Activated CD4-positive, CD25-positive, alpha-beta regulatory T cell treated with anti-CD3 and anti-CD28 coated beads, Interleukin-2, amount 50 U/mL, for 24 hours (primary cell): ENCODE measurements at regions not wholly inside any gene's neighbourhood (a gene's known extent, or its start where the extent isn't known, plus 50 kb on each side); places are given as distances from the start of the nearest gene placed in this dataset.

Experiments
- ATAC-seq, 2 donors: fragments of 150-1000 bp; cut with Tn5 transposase; one replicate each; pipeline ENCODE4 v1.10.0; 2021; ENCODE audit warnings: mild to moderate bottlenecking in 1 of 2, moderate library complexity in 1 of 2

DNA sequence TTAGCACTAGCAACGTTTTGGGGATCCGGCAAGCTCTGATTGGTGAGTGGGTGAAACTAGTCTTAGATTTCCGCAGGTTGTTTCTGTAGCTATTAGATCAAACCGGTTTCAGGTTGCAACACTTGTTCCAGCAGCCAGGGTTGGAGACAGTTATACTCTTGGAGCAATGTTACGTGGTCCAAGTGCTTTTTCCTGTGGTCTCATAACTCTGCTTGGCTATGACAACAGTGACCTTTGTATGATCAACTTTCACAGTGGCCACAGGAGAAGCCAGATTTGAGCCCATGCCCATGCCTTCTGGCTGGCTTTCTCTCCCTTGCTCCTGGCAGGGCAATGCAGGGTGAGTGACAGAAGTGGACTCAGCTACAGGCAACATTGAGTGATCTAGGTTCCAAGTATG is 84.5 kb upstream of the TAF1B start:
- no peak for ATAC-seq

DNA sequence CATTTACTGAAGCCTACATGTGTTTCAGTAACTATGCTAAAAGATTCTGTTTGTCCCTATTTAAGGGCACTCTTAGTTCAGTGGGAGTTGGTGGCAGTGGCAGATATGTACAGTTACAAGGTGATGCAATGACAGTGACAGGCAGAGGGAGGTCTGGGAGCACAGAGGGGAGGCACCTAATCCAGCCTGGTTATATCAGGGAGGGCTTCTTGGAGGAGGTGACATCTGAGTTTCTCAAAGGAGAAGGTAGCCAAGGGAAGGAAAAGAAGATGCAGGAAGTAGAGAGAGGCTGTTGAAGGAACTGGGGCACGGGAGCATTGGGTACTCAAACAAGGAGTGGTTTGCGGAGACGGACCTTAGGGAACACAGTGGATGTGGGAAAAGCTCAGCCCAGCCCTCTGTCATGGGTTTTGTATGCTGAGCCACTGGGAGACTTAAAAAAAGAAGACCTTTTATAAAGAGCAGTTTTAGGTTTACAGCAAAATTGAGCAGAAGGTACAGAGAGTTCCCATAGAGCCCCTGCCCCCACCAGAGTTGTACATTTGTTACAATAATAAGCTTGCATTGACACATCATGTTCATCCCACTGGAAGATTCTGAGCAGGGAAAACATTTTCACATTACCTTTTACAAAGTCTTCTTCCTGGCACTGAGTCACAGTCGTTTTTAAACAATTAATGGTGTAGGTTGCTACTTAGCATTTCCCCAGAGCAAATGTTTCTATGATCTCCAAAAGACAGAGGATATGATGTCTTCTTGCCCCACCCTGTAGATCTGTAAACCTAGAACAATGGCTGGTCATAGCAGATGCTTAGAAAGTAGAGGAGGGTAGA is 83.0 kb upstream of the TAF1B start:
- ATAC-seq: no peak

DNA sequence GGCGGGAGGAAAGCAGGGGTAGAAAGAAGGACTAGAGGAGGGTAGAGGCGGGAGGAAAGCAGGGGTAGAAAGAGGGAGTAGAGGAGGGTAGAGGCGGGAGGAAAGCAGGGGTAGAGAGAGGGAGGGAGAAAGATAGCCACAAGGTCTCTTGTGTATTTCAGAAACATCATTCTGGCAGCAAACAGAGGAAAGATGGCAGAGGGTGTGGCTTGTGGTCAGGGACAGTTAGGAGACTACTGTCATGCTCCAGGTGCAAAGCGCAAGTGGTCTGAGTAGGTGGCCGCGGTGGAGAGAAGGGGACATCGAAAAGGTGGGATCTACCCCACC is 82.4 kb upstream of the TAF1B start:
- ATAC-seq: no peak

DNA sequence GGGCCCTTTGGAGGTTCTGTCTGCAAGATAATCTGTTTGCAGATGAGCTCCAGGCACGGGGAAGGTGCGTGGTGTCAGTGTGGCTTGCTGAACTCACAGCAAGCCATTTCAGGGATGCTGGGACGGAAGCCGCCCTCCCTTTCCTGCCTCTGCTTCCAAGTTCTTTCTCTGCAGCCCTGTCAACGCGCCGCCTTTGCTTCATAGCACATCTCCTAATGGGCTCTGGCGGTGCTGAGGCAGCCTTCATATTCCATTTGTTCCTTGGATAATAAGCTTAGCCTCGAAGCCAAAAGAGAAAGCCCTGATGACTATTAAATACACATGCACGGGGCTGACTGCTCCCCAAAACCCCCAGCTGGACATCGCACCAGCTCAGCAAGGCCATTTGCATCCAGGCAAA is 81.7 kb upstream of the TAF1B start:
- no peak for ATAC-seq

DNA sequence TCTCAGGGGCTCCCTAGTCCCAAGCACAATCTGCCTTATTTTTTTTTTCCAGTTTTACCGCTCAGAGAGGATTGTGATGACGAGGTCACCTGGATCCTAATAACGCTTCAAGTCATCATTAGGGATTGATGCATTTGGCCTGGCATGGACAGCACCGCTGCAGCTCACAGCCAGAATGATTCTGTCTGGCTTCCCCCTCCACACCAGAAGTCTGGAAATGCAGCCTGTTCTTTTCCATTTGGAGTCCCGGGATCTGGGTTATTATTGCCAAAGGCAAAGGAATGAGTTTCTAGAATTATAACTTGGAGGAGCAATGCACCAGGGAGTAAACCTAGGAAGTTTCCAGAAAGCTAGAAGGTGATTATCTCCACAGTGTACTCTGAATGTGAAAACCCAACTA is 81.1 kb upstream of the TAF1B start:
- ATAC-seq: no peak

DNA sequence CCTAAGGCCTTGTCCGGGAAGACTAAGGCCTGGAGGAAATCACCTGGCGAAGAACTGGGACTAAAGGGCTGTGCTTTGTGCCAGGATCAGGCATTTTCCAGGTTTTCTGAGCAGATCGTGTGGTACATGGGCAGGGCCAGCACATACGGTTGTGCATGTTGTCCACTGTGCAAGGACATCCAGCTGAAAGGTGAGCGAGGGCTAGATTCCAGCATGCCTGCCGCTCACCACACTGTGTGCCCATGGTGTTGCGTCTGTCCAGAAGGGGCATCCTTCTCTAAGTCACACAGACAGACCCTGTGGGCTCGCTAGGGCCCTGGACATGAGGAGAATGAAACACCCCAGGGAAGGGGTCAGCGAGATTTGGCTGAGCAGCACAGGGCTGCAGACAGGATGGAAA is 80.3 kb upstream of the TAF1B start:
- ATAC-seq: no peak

DNA sequence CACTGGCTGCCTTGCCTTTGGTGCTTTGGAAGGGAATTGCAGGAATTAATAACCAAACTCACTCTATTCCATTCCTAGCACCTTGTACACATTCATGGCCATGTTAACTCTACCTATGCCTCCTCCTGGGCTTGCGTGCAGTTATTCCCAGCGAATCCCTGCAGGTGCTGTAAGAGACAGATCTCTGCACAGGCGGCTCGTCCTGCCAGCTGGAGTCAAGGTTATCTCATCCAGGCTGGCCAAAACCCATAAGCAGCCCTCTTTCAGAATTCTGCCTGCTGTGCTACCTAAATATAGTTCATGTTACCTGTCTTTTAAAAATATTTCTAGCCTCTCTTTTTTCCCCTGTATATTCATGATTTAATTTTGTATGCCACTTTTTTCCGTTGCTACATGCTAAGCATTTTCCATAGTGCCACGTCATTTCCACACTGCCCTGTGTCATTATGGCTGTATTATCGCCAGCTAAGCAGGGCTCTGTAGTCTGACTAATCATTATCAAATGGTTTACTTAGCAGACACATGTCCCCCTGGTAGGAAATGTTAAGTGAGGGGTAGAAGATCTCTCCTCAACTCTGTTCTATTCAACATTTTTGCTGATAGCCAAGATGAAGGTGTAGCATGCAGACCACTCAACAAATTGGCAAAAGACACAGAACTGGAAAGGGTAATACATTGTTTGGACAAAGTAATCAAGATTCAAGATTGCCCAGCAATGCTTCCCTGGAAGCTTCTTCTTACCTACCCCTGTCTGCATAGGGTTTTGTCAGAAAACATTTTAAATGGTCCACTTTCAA is 79.7 kb upstream of the TAF1B start:
- ATAC-seq: peak; percentile 84 to 93

DNA sequence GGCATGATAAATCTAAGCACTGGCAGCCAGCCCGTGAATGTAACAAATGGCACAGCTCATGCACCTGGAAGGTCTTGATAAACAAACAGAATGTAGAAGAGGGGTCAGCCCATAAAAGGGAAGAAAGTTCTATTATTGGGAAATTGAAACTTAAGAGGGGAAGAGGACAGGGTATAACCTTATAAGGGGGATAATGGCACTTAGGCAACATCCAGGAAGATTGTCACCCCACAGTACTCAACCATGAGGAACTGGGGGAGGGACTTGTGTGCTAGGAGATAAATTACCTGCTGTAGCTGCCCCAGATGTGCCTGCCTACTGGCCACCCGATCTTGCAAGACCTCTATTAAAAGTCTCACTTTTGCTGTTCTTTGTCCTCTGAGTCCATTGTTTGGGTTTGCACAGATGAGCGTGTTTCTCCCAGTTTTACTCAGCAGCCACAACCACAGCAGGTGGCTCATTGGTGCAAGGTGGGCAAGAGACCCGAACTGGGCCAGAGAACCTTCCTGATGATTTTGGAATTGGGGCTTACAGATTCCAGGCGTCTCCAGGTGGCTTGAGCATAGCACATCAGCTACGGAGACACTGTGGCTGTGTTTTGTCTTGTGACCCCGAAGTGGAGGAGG is 79.0 kb upstream of the TAF1B start:
- no peak for ATAC-seq

DNA sequence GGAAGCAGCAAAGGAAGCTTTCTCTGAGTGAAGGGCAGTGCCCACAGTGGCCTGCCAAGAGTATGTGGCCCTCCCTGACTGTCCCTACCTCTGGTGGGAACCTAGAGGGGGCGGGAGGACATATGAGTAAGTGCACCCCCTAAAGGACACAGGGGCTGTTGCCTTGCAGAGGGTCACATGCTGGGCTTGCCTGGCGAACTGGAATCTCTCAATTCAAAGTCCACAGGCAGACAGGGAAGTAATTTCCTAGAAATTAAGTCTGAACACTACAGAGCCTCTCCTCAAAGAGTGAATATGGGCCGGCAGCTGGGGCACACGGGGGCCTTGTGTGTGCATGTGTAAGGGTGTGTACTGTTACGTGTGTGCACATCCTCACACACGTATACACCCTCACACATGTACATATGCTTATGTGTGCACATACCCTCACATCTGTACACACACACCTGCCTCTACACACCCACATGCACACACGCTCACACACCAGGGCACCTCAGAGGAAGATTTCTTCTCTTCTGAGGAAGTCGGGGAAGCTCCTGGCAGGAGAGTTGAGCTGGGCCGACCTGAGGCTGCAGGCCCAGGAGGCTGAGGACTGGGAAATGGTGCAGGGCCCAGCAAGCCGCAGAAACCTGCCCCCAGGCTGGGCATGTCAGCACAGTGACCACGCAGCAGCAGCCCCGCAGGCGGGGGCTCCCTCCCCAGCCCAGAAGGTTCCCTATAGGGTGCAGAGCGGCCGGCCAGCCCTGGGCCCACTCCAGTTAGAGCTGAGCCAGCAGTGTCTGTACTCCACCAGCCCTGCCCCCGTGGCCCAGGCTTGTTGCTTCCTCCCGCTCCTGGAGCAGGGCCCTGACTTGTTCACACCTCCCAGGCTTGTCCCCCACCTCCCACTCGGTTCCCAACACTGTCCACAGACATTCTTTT is 77.4 kb upstream of the TAF1B start:
- ATAC-seq: no peak

DNA sequence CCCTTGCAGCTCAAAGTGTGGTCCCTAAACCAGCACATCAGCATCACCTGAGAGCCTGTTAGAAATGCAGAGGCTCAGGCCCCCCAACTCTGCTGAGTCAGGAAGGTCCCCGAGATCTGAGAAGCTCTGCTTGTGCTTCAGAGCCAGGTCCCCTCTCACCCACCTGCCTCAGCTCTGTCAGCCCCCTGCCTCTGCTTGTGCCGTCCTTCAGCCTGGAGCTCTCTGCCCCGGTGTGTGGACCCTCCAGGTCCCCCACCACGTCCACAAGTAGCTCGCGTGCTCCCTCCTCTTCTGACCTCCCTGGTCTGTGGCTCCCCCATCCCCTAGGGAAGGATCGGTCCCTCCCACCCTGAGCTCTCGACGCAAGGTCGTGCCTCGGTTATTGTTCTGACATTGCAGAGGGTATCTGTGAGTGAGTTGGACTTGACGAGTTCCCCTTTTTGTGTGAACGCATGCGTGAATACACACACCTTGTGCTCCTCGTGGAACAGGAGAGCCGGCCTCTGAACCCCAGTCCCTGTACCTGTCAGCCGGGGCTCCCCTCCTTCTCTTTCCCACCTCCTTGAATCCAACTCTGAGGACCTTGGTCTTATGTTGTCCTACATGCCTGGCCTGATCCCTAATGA is 75.5 kb upstream of the TAF1B start:
- ATAC-seq: no peak

DNA sequence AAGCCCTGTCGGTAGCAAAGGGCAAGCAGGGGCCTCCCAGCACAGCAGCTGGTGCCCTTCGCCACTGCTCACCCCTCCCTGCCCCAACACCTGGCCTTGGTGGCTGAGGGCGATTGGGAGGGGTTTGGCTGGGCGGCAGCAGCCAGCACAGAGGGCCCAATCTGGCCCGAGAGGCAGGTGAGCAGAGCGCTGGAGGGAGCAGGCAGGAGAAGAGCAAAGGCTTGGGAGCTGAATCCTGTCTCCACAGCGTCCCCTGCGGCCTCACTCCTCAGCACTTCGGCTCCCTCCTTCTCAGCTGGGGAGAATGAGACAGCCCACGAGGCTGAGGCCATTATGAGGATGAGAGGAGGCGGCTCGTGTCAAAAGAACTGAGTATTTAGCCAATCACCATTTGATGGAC is 74.9 kb upstream of the TAF1B start:
- ATAC-seq: no peak

DNA sequence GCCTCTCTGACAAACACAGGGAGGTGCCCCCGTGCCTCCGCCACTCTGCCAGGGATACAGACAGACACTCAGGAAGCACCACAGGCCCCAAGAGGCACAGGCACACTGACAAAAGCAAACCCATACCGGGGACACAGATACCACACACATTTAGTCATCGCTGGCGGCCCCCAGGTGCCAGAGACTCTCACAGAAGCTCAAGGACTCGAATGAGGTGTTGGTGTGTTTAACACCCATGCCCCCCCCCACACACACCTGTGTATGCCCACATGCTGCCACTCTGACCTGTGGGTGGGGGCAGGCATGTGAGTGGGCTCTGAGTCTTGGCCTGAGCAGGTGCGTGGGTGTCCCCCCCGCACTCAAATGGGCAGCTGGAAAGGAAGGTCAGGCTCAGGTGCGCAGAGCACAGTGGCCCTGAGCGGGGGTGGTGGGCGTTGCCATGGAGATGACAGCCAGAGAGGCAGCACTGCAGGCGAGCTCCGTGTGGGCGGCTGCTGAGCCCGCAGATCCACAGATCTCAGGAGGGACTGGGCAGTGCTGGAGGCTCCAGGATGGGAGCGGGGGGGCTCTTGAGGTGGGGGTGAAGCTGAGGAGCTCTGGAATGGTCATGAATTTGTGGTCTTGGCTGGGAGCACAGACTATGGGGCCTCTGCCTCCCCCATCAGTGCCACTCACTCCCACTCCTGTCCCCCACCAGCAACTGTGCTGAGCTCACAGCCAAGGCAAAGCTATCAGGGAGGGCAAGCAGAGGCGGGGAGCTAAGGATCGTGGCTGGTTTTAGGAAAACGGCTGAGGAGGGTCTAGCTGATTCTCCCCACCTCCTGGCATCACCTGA is 73.9 kb upstream of the TAF1B start:
- ATAC-seq: peak; percentile 78 to 80

DNA sequence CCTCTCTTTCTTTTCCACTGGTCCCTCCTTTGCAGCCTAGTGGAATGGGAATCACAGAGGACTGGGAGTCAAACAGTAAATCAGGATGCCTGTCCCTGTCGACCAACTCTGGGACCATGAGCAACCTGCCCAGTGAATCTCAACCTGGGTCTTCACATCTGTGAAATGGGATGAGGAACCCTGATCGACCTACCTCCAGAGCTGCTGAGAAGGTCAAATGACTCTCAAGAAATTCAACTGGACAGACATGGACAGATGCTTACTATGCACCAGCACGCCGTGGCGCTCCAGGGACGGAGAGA is 73.3 kb upstream of the TAF1B start:
- no peak for ATAC-seq

DNA sequence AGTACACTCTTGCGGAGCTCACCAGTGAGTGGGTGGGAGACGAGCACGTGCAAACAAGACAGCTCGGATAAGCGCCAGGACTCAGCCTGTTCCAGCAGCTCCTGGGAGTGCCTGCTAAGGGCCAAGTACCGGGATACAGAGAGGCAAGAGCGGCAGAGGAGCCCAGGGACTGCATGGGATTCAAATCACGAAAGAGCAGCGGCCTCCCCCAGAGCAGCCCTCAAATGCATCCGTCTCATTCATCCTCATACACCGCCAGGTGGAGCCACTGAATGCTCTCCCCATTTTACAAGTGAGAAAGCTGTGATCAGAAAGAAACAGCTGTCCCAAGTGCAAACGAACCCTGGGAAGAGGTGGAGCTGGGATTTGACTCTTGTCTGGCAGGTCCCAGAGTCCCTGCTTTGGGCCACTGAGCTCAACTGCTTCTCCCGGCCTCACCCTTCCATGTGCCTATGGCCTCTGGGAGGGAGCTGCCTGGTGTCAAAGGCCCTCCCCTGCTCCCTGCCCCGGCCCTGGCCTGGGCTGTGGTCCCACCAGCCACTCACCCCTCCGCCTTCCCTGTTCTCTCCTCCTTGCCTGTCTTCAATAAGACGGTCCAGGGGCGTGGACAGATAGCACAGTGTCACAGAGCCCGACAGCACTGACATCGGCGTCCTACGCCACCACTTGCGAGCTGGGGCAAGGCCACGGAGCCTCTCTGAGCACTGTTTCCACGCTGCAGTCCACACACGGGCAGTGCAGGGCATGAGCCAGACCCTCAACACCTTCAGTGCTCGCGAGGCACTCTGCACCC is 72.8 kb upstream of the TAF1B start:
- peak; percentile 44 to 49 for ATAC-seq

DNA sequence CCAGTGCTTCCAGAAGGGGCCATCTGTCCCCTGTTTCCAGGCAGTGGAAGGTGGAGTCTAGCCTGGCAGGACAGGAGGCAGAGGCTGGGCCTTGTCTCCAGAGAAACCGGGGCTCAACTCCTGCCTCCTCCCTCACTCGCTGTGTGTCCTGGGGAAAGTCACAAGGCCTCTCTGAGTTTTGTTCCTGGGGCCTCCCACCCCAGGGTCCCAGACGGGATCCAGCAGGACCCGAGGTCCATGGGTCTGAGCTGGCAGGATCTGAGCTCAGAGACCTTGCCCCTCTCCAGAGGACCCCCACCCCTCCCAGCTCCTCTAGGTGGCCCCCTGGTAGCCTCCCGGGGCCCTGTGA is 72.2 kb upstream of the TAF1B start:
- ATAC-seq: no peak

DNA sequence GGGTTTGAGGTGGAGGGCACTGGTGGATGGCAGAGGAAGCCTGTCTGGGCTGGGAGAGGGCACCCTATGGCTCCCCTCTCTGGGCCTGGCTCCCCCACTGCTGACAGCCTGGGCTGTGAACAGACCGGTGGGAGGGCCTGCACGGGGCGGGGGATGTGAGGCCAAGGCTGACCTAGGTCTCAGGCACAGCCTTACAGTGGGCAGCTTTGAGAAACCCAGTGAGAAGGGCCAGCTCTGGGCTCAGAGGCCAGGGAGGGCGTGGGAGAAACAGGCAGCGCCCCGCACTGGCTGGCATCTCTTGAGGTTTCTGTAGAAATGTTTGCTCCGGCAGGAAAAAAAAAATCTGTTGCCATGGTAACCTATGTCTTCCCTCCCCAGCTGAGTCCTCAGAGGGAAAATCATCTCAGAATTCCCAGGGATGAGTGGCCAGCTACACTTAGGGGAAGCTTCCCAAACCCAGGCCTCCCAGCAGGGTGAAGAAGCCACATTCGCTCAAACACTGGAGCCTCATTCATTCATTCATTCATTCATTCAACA is 71.7 kb upstream of the TAF1B start:
- no peak for ATAC-seq

DNA sequence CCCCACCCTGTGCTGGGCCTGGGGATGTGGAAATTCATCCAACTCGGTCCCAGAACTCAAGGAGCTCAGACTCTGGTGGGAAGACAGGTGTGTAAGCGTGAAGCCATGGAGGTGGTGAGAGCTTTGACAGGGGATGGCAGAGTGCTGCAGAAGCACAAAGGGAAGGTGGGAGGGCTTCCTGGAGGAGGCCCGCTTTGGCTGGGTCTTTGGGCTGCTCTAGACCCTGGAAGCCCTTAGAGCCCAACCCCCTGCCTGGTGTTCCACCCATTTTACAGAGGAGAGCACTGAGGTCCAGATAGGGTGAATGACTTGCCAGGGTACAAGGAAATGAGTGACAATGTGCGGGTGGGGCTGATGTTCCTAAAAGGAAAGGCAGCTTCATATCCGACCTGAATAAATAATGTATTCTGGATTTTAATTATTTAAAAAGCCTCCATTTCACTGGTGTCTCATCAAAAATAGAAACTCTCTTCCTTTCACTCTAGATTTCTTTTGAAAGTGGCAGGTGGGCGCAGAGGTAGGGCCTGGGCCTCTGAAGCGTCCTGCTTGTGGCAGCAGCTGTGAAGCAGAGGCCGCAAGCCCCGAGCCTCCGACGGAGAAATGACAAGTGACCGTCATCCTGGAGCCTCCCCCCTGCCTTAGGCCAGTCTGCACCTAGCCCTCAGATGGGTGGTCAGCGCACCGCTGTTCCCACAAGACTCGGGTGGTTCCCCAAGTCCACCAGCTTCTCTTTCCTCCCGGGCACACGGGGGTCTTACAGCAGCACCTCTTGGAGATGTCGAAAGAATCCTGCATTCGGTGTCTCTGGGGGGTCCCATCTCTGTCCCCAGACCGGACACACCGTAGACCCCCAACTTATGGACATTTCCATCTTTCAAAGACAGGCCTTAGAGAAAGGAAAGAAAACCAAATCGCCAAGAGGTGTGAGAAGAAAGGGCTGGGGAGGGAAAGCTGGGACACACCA is 71.0 kb upstream of the TAF1B start:
- no peak for ATAC-seq

DNA sequence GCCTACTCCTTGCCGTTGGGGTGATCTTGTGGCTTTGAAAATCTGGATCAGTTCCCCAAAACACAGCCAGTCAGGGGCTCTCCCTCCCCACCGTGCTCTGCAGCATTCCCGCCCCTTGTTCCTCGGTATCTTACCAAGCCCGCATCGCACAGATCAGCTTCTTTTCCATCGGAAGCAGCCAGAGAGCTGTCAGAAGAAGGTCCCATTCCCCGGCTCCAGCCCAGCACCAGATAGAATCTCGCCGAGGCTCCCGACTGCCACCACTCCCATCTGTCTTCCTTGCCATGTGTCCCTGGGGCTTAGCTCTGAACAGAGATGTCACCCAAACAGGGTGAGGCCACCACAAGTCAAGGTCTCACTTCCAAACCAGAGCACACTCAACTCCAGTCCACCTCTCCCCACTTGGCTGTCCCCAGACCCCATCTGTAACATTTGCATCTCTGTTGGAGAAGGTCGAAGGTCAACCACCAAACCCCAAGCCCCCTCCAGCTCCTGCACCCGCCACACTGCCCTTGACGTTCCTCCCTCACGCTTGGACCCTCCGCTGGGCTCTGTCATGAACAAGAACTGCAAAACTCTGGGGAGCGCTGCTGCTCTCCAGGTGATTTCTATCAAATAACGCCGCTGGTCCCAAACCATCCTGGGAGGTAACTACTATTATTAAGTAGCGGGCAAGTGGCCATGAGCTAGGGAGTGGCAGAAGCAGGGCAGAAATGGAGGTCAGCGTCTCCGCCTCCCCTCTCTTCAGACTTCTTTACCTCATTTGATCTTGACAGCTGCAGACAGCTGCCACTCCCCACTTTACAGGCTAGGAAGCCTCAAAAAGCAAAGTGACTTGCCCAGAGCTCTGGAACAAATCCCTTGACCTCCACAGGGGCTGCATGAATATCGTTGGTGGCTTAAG is 70.0 kb upstream of the TAF1B start:
- ATAC-seq: no peak
